CD8-positive, alpha-beta memory T cell (primary cell): ENCODE measurements at regions not wholly inside any gene's neighbourhood (a gene's known extent, or its start where the extent isn't known, plus 50 kb on each side); places are given as distances from the start of the nearest gene placed in this dataset.
A peak's percentile ranks its signal among the peaks of the same experiment; 100 is the strongest.
"Not testable (repeated sequence)": the region's sequence is repeated elsewhere in the genome, so short reads cannot be mapped to it uniquely, and the experiment has no call there.

Experiments
- CTCF ChIA-PET: fragments of 350-600 bp; sonication (Branson Sonifier 250); formaldehyde crosslinking; loops from one replicate; lab custom pipeline; 2021; ENCODE audit warnings: antibody characterized with exemption; lab: Charles Lee
- POLR2A ChIA-PET: fragments of 350-600 bp; sonication (Branson Sonifier 250); formaldehyde crosslinking; loops from one replicate; lab custom pipeline; 2021; ENCODE audit warnings: antibody characterized with exemption; lab: Charles Lee
- DNase-seq, 5 donors: peaks; one replicate each; pipeline versions ENCODE4 v3.0.0 to v3.0.0-alpha.2; 2020 to 2022; ENCODE audit warnings: mixed read lengths in 1 of 5
- H3K27ac ChIP-seq: one replicate; pipeline ENCODE4 v1.7.0; 2013; ENCODE audit warnings: low read depth, mild to moderate bottlenecking, low read length, moderate library complexity
- H3K27me3 ChIP-seq: 2 replicates; pipeline ENCODE4 v1.7.0; 2013; ENCODE audit warnings: low read length, mild to moderate bottlenecking; ENCODE audit not compliant: insufficient read depth, poor library complexity, severe bottlenecking
- H3K36me3 ChIP-seq: 2 replicates; pipeline ENCODE4 v1.7.0; 2013; ENCODE audit warnings: mild to moderate bottlenecking, low read length, moderate library complexity; ENCODE audit not compliant: insufficient read depth
- H3K4me1 ChIP-seq: 2 replicates; pipeline ENCODE4 v1.7.0; 2013; ENCODE audit warnings: mild to moderate bottlenecking, low read length, moderate library complexity; ENCODE audit not compliant: insufficient read depth
- H3K4me3 ChIP-seq: 2 replicates; pipeline ENCODE4 v1.7.0; 2013; ENCODE audit warnings: mild to moderate bottlenecking, low read length
- H3K9me3 ChIP-seq: 2 replicates; pipeline ENCODE4 v1.7.0; 2013; ENCODE audit warnings: mild to moderate bottlenecking, low read length
- H3K27ac Mint-ChIP-seq, 8 donors: one replicate each; pipeline ENCODE4 v1.8.0; 2020 to 2021; ENCODE audit warnings: mixed read lengths in 8 of 8, mild to moderate bottlenecking in 6 of 8, inconsistent platforms in 3 of 8, moderate library complexity in 3 of 8
- H3K27me3 Mint-ChIP-seq, 2 donors: one replicate each; pipeline ENCODE4 v1.8.0; 2020 to 2021; ENCODE audit warnings: mixed read lengths in 2 of 2, mild to moderate bottlenecking in 1 of 2, moderate library complexity in 1 of 2
- H3K36me3 Mint-ChIP-seq, 3 donors: one replicate each; pipeline ENCODE4 v1.8.0; 2020 to 2021; ENCODE audit warnings: mixed read lengths in 3 of 3, inconsistent platforms in 1 of 3, mild to moderate bottlenecking in 1 of 3
- H3K4me1 Mint-ChIP-seq, 3 donors: one replicate each; pipeline ENCODE4 v1.8.0; 2020 to 2021; ENCODE audit warnings: mixed read lengths in 3 of 3, inconsistent platforms in 1 of 3, mild to moderate bottlenecking in 1 of 3
- H3K4me3 Mint-ChIP-seq, 7 donors: one replicate each; pipeline ENCODE4 v1.8.0; 2020 to 2021; ENCODE audit warnings: mixed read lengths in 7 of 7, mild to moderate bottlenecking in 6 of 7, moderate library complexity in 4 of 7, inconsistent platforms in 2 of 7
- H3K9me3 Mint-ChIP-seq, 5 donors: one replicate each; pipeline ENCODE4 v1.8.0; 2020 to 2022; ENCODE audit warnings: mixed read lengths in 5 of 5, mild to moderate bottlenecking in 3 of 5, moderate library complexity in 2 of 5, inconsistent platforms in 1 of 5

- Mint-ChIP-seq H3K4me3 (no peak overlapping the region), H3K27ac (no peak overlapping the region), H3K27me3 (peaks cover 0 to 4% of the 10 kb centered on the region in 2 donors), H3K4me1 (peaks cover 7 to 13% (median 10%) of the 10 kb centered on the region in 3 donors), H3K36me3 (peaks cover 0 to 19% (median 1%) of the 10 kb centered on the region in 3 donors), H3K9me3 (peaks cover 0 to 17% (median 12%) of the 10 kb centered on the region in 5 donors)
- CTCF ChIA-PET = no interaction called here
- no peak overlapping the region for H3K4me3 ChIP-seq
- H3K4me1 ChIP-seq = peaks cover 7% of the 10 kb centered on the region
- no peak for DNase-seq
- H3K9me3 ChIP-seq = no peaks in the 10 kb centered on the region
- H3K27ac ChIP-seq = no peak overlapping the region
- no peaks in the 10 kb centered on the region for H3K36me3 ChIP-seq
- POLR2A ChIA-PET = no interaction called here
- no peaks in the 10 kb centered on the region for H3K27me3 ChIP-seq
Measured at GRCh38 chr15:95624616-95625361, 705.7 kb upstream of the NR2F2 start.

- no peaks in the 10 kb centered on the region for H3K4me1 Mint-ChIP-seq
- no peak overlapping the region for H3K4me3 Mint-ChIP-seq
- DNase-seq = no peak
- Histone ChIP-seq H3K4me3 (no peak overlapping the region), H3K36me3 (no peaks in the 10 kb centered on the region), H3K9me3 (no peaks in the 10 kb centered on the region), H3K4me1 (no peaks in the 10 kb centered on the region), H3K27me3 (no peaks in the 10 kb centered on the region), H3K27ac (no peak overlapping the region)
- peaks cover 0 to 21% (median 0%) of the 10 kb centered on the region in 3 donors for H3K36me3 Mint-ChIP-seq
- peaks cover 0 to 4% of the 10 kb centered on the region in 2 donors for H3K27me3 Mint-ChIP-seq
- peaks cover 0 to 21% (median 14%) of the 10 kb centered on the region in 5 donors for H3K9me3 Mint-ChIP-seq
- no peak overlapping the region for H3K27ac Mint-ChIP-seq
- POLR2A ChIA-PET = no interaction called here
- CTCF ChIA-PET = no interaction called here
Measured at GRCh38 chr15:95626501-95627361, 703.8 kb upstream of the NR2F2 start.

- Histone ChIP-seq H3K9me3 (no peaks in the 10 kb centered on the region), H3K4me1 (no peaks in the 10 kb centered on the region), H3K27me3 (no peaks in the 10 kb centered on the region), H3K4me3 (no peak overlapping the region), H3K36me3 (no peaks in the 10 kb centered on the region), H3K27ac (no peak overlapping the region)
- DNase-seq = no peak
- no peak overlapping the region for H3K4me3 Mint-ChIP-seq
- CTCF ChIA-PET = no interaction called here
- H3K36me3 Mint-ChIP-seq = peaks cover 0 to 6% (median 0%) of the 10 kb centered on the region in 3 donors
- POLR2A ChIA-PET = no interaction called here
- H3K27me3 Mint-ChIP-seq = peaks cover 3% of the 10 kb centered on the region in 2 donors
- H3K27ac Mint-ChIP-seq = peak overlapping the region in 1 of 8 donors; percentile 10
- H3K9me3 Mint-ChIP-seq = peaks cover 0 to 8% (median 2%) of the 10 kb centered on the region in 5 donors
- no peaks in the 10 kb centered on the region for H3K4me1 Mint-ChIP-seq
Measured at GRCh38 chr15:95629503-95630168, 700.9 kb upstream of the NR2F2 start.

- Histone ChIP-seq H3K4me1 (no peaks in the 10 kb centered on the region), H3K27ac (no peak overlapping the region), H3K36me3 (no peaks in the 10 kb centered on the region), H3K9me3 (no peaks in the 10 kb centered on the region), H3K27me3 (no peaks in the 10 kb centered on the region), H3K4me3 (no peak overlapping the region)
- ChIA-PET CTCF (no interaction called here), POLR2A (no interaction called here)
- no peak for DNase-seq
- peaks cover 0 to 8% (median 2%) of the 10 kb centered on the region in 5 donors for H3K9me3 Mint-ChIP-seq
- no peaks in the 10 kb centered on the region for H3K4me1 Mint-ChIP-seq
- peaks cover 3% of the 10 kb centered on the region in 2 donors for H3K27me3 Mint-ChIP-seq
- peaks cover 0 to 3% (median 0%) of the 10 kb centered on the region in 3 donors for H3K36me3 Mint-ChIP-seq
- no peak overlapping the region for H3K4me3 Mint-ChIP-seq
- H3K27ac Mint-ChIP-seq = no peak overlapping the region
Measured at GRCh38 chr15:95630683-95631082, 699.8 kb upstream of the NR2F2 start.

GRCh38 chr15:95635666-95636065 lies 694.8 kb upstream of the NR2F2 start:
- Mint-ChIP-seq H3K9me3 (peaks cover 0 to 7% (median 6%) of the 10 kb centered on the region in 5 donors), H3K27ac (no peak overlapping the region), H3K27me3 (peaks cover 0 to 3% of the 10 kb centered on the region in 2 donors), H3K4me3 (no peak overlapping the region), H3K36me3 (peaks cover 0 to under 1% (median 0%) of the 10 kb centered on the region in 3 donors), H3K4me1 (no peaks in the 10 kb centered on the region)
- no peaks in the 10 kb centered on the region for H3K36me3 ChIP-seq
- POLR2A ChIA-PET = no interaction called here
- no peaks in the 10 kb centered on the region for H3K27me3 ChIP-seq
- no peak overlapping the region for H3K27ac ChIP-seq
- H3K4me3 ChIP-seq = no peak overlapping the region
- no peak for DNase-seq
- no peaks in the 10 kb centered on the region for H3K4me1 ChIP-seq
- no peaks in the 10 kb centered on the region for H3K9me3 ChIP-seq
- CTCF ChIA-PET = no interaction called here

- H3K36me3 ChIP-seq = no peaks in the 10 kb centered on the region
- Mint-ChIP-seq H3K27me3 (peaks cover 0 to 3% of the 10 kb centered on the region in 2 donors), H3K36me3 (no peaks in the 10 kb centered on the region), H3K4me3 (no peak overlapping the region), H3K27ac (no peak overlapping the region), H3K4me1 (no peaks in the 10 kb centered on the region), H3K9me3 (peaks cover 0 to 6% (median 3%) of the 10 kb centered on the region in 5 donors)
- H3K27me3 ChIP-seq = no peaks in the 10 kb centered on the region
- no peak overlapping the region for H3K27ac ChIP-seq
- CTCF ChIA-PET = no interaction called here
- POLR2A ChIA-PET = no interaction called here
- DNase-seq = no peak
- H3K9me3 ChIP-seq = no peaks in the 10 kb centered on the region
- H3K4me1 ChIP-seq = no peaks in the 10 kb centered on the region
- no peak overlapping the region for H3K4me3 ChIP-seq
Measured at GRCh38 chr15:95636107-95636506, 694.4 kb upstream of the NR2F2 start.

- H3K36me3 ChIP-seq, H3K4me1 Mint-ChIP-seq: not testable (repeated sequence)
Measured at GRCh38 chr15:95637234-95637633, 693.3 kb upstream of the NR2F2 start.

GRCh38 chr15:95639208-95639607 lies 691.3 kb upstream of the NR2F2 start:
- no peaks in the 10 kb centered on the region for H3K27me3 Mint-ChIP-seq
- Histone ChIP-seq H3K4me3 (no peak overlapping the region), H3K27ac (peak overlapping the region; percentile 9), H3K4me1 (no peaks in the 10 kb centered on the region), H3K9me3 (no peaks in the 10 kb centered on the region), H3K36me3 (no peaks in the 10 kb centered on the region), H3K27me3 (no peaks in the 10 kb centered on the region)
- H3K4me3 Mint-ChIP-seq = no peak overlapping the region
- DNase-seq = no peak
- no peak overlapping the region for H3K27ac Mint-ChIP-seq
- CTCF ChIA-PET = no interaction called here
- H3K4me1 Mint-ChIP-seq = no peaks in the 10 kb centered on the region
- H3K9me3 Mint-ChIP-seq = peaks cover 0 to 6% (median 2%) of the 10 kb centered on the region in 5 donors
- POLR2A ChIA-PET = no interaction called here
- no peaks in the 10 kb centered on the region for H3K36me3 Mint-ChIP-seq

More at GRCh38 chr15:95637234-95637633, 693.3 kb upstream of the NR2F2 start:
- H3K9me3 Mint-ChIP-seq, H3K36me3 Mint-ChIP-seq, CTCF ChIA-PET, POLR2A ChIA-PET, H3K4me3 Mint-ChIP-seq, H3K27me3 ChIP-seq, H3K27me3 Mint-ChIP-seq, H3K9me3 ChIP-seq, DNase-seq, H3K4me3 ChIP-seq, H3K27ac Mint-ChIP-seq, H3K27ac ChIP-seq, H3K4me1 ChIP-seq: not testable (repeated sequence)
